Effector CD4-positive, alpha-beta T cell (primary cell): ENCODE measurements at regions not wholly inside any gene's neighbourhood (a gene's known extent, or its start where the extent isn't known, plus 50 kb on each side); places are given as distances from the start of the nearest gene placed in this dataset.
"Not testable (repeated sequence)": the region's sequence is repeated elsewhere in the genome, so short reads cannot be mapped to it uniquely, and the experiment has no call there.

Source experiments
- DNase-seq: peaks from one replicate; pipeline ENCODE4 v3.0.0-alpha.2; 2020

GRCh38 chr16:52234626-52235025, 312.3 kb downstream of the TOX3 start:
- no peak for DNase-seq

DNA sequence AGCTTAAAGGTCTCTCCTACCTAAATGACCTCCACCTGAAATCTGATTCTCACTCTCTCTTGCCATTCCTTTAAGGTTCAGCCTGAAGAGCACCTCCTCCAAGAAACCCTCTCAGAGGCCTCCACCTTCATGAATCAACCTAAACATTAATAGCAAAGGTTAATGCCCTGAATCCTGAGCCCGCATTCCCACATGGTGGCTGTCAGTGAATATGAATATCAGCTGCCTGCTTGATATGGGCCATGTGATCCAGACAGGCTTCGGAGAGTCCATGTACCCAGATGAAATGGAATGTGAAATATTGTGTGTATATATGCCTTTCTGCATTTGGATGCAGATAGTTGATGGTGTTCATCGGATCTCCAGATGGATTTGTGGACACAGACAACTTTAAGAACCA, 317.5 kb downstream of the TOX3 start:
- no peak for DNase-seq

GRCh38 chr16:52227851-52228250, 319.1 kb downstream of the TOX3 start:
- no peak for DNase-seq

DNA sequence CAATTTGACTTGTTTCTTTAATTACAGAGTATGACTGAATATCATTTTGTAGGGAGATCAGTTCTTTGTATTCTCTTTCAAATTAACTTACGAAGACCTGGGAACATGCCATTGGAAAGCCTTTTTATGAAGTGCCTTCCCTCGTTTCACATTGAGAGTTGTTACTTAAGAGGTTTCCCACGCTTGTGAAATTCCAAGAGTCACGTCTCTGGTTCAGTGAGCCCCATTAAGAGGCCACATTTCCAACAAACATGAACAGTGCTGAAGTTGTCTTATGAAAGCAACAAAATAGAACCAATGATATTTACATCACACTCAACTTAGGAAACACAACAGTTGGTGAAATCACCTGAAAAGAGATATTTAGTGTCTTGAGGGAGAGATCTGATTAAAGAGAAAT, 334.1 kb downstream of the TOX3 start:
- no peak for DNase-seq

GRCh38 chr16:52209227-52209626, 337.7 kb downstream of the TOX3 start:
- no peak for DNase-seq

DNA sequence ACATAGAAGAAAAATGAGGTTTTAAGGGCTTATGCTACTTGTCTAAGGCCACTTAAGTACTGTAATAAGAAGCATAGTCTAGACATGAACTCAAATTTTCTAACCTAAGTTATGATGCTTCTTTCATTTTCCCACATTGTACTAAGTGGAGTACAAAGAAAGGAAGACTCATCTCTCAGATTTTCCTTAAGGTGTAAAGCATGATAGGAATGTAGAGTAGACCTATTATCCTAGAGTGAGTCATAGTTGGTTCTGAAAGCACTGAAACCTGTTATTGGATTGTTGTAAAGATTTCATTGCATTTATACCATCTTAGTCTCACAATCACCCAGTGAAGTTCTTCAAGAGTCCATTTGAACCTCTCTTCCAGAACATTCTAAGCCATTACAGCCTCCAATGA, 343.8 kb downstream of the TOX3 start:
- DNase-seq: no peak

DNA sequence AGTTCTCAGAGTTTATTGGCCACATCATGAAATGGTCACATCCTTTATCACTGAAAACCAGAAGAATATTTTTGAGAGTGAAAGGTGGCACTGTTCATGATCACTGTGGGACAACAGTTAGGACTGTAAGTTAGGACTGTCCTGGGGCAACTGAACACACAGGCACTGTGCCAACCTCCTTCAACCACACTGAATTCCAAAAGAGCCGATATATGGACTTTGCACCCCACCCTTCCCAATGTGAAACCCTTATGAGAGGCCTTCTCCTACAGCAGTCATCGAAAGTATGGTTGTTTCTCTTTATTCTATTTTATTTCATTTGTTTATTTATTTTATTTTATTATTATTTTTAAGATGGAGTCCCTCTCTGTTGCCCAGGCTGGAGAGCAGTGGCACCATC, 353.5 kb downstream of the TOX3 start:
- no peak for DNase-seq

DNA sequence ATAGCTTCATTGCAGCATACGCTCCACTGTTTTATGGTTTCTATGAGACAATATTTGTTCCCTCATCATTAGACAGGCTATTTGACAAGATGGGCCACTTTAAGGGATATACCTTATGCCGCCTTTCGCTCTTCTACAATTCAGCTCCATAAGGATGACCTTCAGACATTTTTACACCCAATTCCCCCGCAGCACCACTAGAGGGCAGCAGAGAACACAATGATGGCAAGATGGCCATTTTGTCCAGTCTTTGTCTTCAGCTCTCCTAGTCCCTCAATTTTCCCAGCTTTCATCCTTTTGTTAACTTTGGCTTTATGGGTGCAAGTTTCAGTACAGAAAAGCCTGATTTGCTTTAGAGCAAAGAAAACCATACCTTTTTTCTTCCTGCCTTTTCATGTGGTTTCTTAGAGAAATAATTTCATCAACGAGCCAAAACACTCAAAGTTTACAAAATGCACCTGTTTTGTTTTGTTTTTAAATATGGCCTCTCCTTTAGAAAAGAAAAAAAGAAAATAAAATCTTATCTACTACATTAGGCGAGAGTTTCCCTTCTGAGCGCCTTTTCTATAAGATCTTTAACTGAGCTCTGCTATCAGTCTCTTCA, 355.3 kb downstream of the TOX3 start:
- DNase-seq: peak; percentile 18

GRCh38 chr16:52184336-52184735, 362.6 kb downstream of the TOX3 start:
- no peak for DNase-seq

- no peak for DNase-seq
Observed at GRCh38 chr16:52182840-52183239, 364.1 kb downstream of the TOX3 start.

DNA sequence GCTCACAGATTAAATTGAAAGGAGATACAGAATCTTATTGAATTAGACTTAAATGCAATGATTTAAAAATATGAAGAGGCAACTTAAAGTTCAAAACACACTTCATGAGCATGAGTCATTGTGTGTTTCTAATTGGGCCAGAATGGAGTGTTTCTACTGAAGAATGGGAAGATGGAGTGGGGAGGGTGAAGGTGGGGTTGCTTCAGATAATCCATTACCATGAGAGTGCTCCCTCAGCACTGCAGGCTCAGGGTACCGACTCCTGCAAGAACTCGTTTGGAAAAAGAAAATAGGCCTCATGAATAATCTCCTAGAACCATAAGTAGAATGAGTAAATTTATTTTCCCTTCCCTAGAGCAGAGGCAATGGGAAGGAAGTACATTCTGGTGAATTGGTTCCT, 372.8 kb downstream of the TOX3 start:
- DNase-seq: no peak

DNA sequence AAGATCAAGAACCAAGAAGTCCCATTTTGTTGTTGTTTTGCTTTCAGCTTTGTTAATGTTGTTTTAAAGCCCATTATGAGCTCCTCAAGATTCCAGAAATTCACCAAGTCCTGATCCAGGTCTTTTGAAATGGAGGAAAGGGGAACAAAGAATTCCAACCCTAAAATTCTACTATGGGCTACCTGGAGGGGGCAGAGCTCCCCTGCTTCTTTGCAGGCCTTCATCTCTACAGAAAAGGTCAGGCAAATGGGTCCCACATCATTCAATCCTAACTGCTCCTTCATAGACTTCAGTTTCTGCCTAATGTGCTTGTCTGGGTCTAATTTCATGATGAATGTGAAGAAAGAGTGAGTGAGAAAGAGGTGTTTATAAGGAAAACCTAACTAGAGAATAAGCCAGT, 375.5 kb downstream of the TOX3 start:
- no peak for DNase-seq

- DNase-seq: no peak
Observed at GRCh38 chr16:52167328-52167727, 379.6 kb downstream of the TOX3 start.

DNA sequence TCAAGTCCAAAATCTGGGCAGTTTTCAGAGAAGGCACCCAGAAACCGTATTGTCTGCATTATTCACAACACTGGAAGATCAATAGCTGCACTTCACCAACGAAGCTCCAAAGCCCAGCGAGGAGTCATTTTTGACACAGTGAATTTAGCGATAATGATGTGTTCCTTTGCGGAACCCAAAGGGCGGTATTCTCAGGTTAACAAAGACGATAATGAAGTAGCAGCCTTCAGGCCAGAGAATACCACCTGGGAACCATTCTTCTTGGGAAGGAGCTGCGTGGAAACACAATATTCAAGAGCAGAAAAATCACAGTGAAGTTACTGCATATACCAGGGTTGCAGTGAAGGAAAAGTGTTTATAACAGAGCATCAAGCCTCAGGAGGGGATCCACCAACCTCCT, 381.0 kb downstream of the TOX3 start:
- no peak for DNase-seq

- DNase-seq: no peak
Observed at GRCh38 chr16:52149003-52149402, 397.9 kb downstream of the TOX3 start.

GRCh38 chr16:52141871-52142270, 405.1 kb downstream of the TOX3 start:
- DNase-seq: no peak

DNA sequence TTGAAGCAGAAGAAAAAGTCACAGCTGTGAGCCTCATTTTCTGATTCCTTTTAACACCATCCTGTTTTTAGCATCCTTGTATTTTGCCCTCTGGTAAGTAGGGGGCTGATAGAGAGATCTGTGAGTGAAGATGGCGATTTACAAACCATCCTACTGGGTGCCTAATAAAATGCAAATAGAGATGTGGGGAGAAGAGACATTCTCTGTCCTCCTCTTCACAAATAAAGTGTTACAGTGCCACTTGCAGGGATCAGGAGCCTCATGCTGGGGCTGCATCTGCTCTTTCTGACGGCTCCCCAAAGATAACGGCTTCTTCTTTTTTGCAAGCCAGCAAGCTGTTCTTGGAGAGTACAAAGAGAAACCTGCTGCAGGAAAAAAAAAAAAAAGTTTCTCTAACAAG, 418.6 kb downstream of the TOX3 start:
- DNase-seq: no peak

- DNase-seq: no peak
Observed at GRCh38 chr16:52123842-52124241, 423.1 kb downstream of the TOX3 start.

DNA sequence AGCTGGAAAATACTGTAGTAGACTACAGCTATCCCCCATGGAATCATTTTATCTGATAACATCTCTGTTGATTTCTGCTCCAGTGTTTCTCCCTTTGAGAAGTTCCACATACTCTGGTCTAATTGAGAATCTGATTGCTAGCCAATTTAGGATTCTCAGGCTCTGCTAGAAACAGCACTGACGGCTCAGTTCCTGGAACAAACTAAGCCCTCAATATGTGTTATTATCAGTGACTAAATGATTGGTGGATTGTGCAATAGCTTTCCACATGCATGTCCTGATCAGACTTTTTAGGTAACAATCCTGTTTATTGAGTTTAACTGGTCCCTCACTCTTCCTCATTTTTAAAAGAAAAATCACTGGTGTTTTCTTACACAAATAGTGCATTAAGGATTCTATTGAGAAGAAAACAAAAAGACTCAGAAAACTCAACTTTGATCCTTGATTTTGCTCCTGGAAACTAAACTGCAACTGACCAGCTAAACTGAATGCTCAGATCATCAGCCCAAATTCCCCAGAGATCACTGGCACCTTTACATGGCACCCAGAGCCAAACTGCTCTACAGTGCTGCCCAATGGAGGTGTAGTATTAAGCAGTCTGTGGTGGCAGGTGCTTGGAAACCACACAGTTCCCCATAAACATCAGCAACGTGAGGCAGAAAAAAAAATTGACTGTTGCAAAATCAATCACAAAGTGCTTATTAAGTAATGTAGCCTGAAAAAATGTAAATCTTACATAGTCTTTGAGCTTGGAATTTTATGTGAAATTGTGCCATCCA, 423.7 kb downstream of the TOX3 start:
- DNase-seq: no peak

DNA sequence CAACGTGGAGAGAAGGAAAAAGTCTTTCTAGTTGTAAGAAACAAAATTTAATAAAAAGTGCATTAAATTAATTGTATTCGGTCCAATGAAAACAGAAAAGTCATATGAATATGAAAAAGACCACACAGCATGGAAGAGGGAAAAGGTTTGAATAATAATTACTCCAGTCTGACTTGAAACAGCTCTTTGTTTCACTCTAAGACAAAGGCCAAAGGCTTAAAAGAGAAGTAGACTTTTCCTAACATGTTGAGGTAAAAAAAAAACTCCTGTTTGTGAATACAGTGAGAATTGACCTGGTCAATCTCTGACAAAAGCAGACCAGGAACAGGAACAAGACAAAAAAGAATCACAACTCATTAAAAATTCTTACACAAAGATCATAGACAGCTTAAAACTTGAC, 429.8 kb downstream of the TOX3 start:
- DNase-seq: no peak

- DNase-seq: no peak
Observed at GRCh38 chr16:52114379-52114778, 432.6 kb downstream of the TOX3 start.

DNA sequence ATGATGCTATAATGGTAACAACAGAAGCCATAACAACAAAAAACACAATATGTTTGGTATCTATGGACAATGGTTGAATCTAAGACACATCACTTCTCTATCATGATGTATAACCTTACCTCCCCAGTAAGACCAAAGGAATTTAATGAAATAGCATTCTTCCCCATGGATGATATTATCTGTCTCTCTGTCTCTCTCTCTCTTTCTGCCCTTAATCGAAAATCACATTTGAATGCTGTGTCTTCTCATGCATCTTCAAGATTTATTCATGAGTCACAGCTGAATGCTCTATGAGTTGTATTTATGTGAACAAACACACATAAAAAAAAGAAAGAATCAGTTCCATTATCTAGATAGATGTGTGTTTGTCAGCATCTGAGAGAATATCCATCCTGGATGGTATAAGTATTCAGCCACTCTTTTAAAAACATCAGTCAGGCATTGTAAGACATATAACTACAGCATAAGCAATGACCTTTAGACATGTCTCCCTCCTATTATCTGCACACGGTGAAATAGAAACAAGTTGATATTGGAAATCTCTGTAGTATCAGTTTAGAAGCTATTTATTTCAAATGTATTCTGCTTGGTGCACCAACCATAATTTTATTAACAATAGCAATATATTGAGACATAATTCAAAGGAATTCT, 433.3 kb downstream of the TOX3 start:
- no peak for DNase-seq

DNA sequence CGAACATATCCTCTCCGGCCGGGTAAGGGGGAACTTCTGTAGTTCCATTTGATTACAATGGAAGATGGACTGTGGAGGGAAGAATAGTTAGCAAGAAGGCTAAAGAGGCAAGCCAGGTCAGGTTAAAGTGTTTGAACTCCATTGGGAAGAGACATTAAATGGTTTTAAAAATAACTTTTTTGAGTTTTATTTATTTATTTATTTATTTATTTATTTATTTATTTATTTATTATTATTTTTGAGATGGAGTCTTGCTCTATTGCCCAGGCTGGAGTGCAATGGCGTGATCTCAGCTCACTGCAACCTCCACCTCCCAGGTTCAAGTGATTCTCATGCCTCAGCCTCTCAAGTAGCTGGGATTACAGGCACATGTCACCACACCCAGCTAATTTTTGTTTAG, 441.9 kb downstream of the TOX3 start:
- DNase-seq: not testable (repeated sequence)

DNA sequence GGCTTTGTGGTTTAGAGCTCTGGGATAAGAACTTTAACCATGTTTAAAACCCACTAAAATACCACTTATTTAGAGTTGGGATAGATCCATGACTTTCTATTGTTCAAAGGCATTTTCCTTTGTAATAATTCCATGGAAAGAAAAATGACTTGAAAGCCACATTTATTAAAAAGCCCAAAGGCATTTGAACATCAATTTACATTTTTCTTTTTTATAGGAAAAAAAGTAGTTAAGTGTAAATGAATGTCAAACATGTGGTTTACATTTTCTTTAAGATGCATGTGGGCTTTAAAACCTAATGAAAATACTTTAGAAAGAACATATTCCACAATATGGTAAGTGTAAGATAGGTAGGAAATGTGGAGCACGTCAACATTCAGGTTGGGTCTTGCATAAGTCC, 443.2 kb downstream of the TOX3 start:
- no peak for DNase-seq
